GM23338 (cell line): ENCODE measurements at regions not wholly inside any gene's neighbourhood (a gene's known extent, or its start where the extent isn't known, plus 50 kb on each side); places are given as distances from the start of the nearest gene placed in this dataset.
A peak's percentile ranks its signal among the peaks of the same experiment; 100 is the strongest.

Source experiments
- CTCF ChIP-seq, 2 experiments: fragments of 200-600 bp in 1 of 2; sonication (generic) in 1 of 2; conservative IDR thresholded peaks; 2 replicates each; pipeline versions ENCODE4 v1.5.1 to v1.6.1; 2016 to 2017; ENCODE audit warnings: antibody characterized with exemption in 2 of 2, low read depth in 2 of 2, mild to moderate bottlenecking in 2 of 2, moderate library complexity in 1 of 2
- EZH2 ChIP-seq: fragments of 200-600 bp; sonication (generic); IDR thresholded peaks from one replicate; pipeline ENCODE4 v1.8.0; 2017; ENCODE audit warnings: antibody characterized with exemption, mild to moderate bottlenecking, low read depth; ENCODE audit not compliant: unreplicated experiment
- EZH2phosphoT487 ChIP-seq: fragments of 200-600 bp; sonication (generic); IDR thresholded peaks from one replicate; pipeline ENCODE4 v1.8.1; 2018; ENCODE audit warnings: antibody characterized with exemption; ENCODE audit not compliant: unreplicated experiment
- JUNB ChIP-seq: IDR thresholded peaks from one replicate; pipeline ENCODE4 v1.6.1; 2016; ENCODE audit warnings: antibody characterized with exemption; ENCODE audit not compliant: unreplicated experiment
- POLR2AphosphoS5 ChIP-seq: IDR thresholded peaks from 2 replicates; pipeline ENCODE4 v1.6.1; 2016; ENCODE audit warnings: antibody characterized with exemption, low read depth
- REST ChIP-seq: IDR thresholded peaks from one replicate; pipeline ENCODE4 v1.6.1; 2018; ENCODE audit warnings: antibody characterized with exemption; ENCODE audit not compliant: unreplicated experiment
- STAT1 ChIP-seq: IDR thresholded peaks from one replicate; pipeline ENCODE4 v1.6.1; 2016; ENCODE audit warnings: antibody characterized with exemption; ENCODE audit not compliant: unreplicated experiment
- ZNF114 ChIP-seq: fragments of 250-450 bp; sonication (Bioruptor Pico); IDR thresholded peaks from 2 replicates; pipeline ENCODE4 v1.5.0; 2020; ENCODE audit warnings: mild to moderate bottlenecking, moderate library complexity
- TF ChIP-seq, protein P1 (sequence below): IDR thresholded peaks from 2 replicates; pipeline ENCODE4 v1.6.1; 2016; ENCODE audit warnings: antibody characterized with exemption

DNA sequence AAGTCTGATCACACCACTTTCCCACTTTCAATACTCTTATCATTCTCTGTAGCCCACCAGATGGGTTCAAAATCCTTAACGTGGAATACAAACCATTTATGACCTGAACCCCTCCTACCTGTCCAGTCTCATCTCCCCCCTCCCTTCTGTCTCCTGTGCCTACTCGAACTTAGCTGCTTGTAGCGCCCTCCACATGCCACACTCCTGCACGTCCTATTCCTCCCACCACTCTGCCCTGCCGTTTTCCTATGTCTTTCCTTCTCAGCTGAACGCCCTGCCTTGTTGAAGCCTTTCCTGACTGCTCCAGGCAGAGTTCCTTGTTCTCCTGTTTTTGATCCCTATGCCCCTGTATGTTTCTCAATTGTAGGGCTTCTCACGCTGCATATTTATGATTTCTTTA lies 390.1 kb downstream of the HRH4 start:
- TF ChIP-seq CTCF (conservative IDR thresholded peaks at IDR 0.05; ENCODE audit: low read depth in 2 of 2) = peak; percentile 9 to 42; a peak in 2 of 4 replicates
- no peak for TF ChIP-seq POLR2AphosphoS5
- no peak for TF ChIP-seq EZH2
- TF ChIP-seq REST = no peak
- TF ChIP-seq EZH2phosphoT487 = no peak
- no peak for TF ChIP-seq ZNF114 (CRISPR knock-in tag)
- TF ChIP-seq JUNB = no peak
- TF ChIP-seq STAT1 = no peak
- TF ChIP-seq, protein P1, sequence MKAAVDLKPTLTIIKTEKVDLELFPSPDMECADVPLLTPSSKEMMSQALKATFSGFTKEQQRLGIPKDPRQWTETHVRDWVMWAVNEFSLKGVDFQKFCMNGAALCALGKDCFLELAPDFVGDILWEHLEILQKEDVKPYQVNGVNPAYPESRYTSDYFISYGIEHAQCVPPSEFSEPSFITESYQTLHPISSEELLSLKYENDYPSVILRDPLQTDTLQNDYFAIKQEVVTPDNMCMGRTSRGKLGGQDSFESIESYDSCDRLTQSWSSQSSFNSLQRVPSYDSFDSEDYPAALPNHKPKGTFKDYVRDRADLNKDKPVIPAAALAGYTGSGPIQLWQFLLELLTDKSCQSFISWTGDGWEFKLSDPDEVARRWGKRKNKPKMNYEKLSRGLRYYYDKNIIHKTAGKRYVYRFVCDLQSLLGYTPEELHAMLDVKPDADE = no peak
